Neural cell (in vitro differentiated cells): ENCODE measurements at regions not wholly inside any gene's neighbourhood (a gene's known extent, or its start where the extent isn't known, plus 50 kb on each side); places are given as distances from the start of the nearest gene placed in this dataset.

Source experiments
- H2AFZ ChIP-seq: fragments of 200-600, 300-800 bp; sonication (generic), shearing (Covaris generic); 2 replicates; pipeline ENCODE4 v1.6.0; 2014; ENCODE audit warnings: low read depth, mild to moderate bottlenecking, antibody characterized with exemption, low read length, moderate library complexity
- H3F3A ChIP-seq: fragments of 200-600 bp; shearing (Covaris generic); 2 replicates; pipeline ENCODE4 v1.6.1; 2016; ENCODE audit warnings: mild to moderate bottlenecking, moderate library complexity, mixed read lengths, antibody characterized with exemption, low read length; ENCODE audit not compliant: insufficient read depth, poor library complexity, severe bottlenecking
- H3K27ac ChIP-seq: fragments of 200-600, 300-800 bp; sonication (generic), shearing (Covaris generic); 2 replicates; pipeline ENCODE4 v1.5.1; 2014; ENCODE audit warnings: mild to moderate bottlenecking, low read length, moderate library complexity
- H3K27me3 ChIP-seq: fragments of 300-800, 200-600 bp; sonication (generic), shearing (Covaris generic); 2 replicates; pipeline ENCODE4 v1.6.0; 2014; ENCODE audit warnings: mild to moderate bottlenecking, low read depth, low read length, moderate library complexity; ENCODE audit not compliant: insufficient read depth
- H3K36me3 ChIP-seq: fragments of 300-800, 200-600 bp; sonication (generic), shearing (Covaris generic); 2 replicates; pipeline ENCODE4 v1.5.1; 2014; ENCODE audit warnings: mild to moderate bottlenecking, antibody characterized with exemption, low read length, moderate library complexity; ENCODE audit not compliant: insufficient read depth
- H3K4me2 ChIP-seq: fragments of 300-800, 200-600 bp; sonication (generic), shearing (Covaris generic); 2 replicates; pipeline ENCODE4 v1.6.0; 2014; ENCODE audit warnings: mild to moderate bottlenecking, low read length
- H3K4me3 ChIP-seq: fragments of 300-800, 200-600 bp; sonication (generic), shearing (Covaris generic); 2 replicates; pipeline ENCODE4 v1.5.1; 2014; ENCODE audit warnings: mild to moderate bottlenecking, low read length, moderate library complexity
- H3K79me2 ChIP-seq: fragments of 200-600 bp; shearing (Covaris generic); replicated peaks from 2 replicates; pipeline ENCODE4 v1.6.0; 2014; ENCODE audit warnings: mild to moderate bottlenecking, low read length, moderate library complexity; ENCODE audit not compliant: insufficient read depth
- H3K9ac ChIP-seq: fragments of 300-800, 200-600 bp; sonication (generic), shearing (Covaris generic); 2 replicates; pipeline ENCODE4 v1.6.1; 2016; ENCODE audit warnings: mild to moderate bottlenecking, low read length, mixed read lengths
- H3K9me2 ChIP-seq: fragments of 200-600 bp; shearing (Covaris generic); 2 replicates; pipeline ENCODE4 v1.6.1; 2016; ENCODE audit warnings: mild to moderate bottlenecking, low read length, mixed read lengths; ENCODE audit not compliant: insufficient read depth
- H3K9me3 ChIP-seq: fragments of 200-600, 300-800 bp; sonication (generic), shearing (Covaris generic); 2 replicates; pipeline ENCODE4 v1.6.1; 2016; ENCODE audit warnings: mild to moderate bottlenecking, mixed run types, low read length, moderate library complexity, mixed read lengths
- H4K20me1 ChIP-seq: fragments of 200-600 bp; shearing (Covaris generic); 2 replicates; pipeline ENCODE4 v1.6.1; 2016; ENCODE audit warnings: mild to moderate bottlenecking, mixed run types; ENCODE audit not compliant: insufficient read depth
- EP300 ChIP-seq: fragments of 450-650 bp; conservative IDR thresholded peaks from 2 replicates; pipeline ENCODE4 v1.6.1; 2014; ENCODE audit warnings: antibody characterized with exemption, mild to moderate bottlenecking, moderate library complexity; ENCODE audit not compliant: poor library complexity, severe bottlenecking
- EZH2 ChIP-seq: fragments of 200-600, 300-800 bp; shearing (Covaris generic), sonication (generic); IDR thresholded peaks from 2 replicates; pipeline ENCODE4 v1.6.1; 2014; ENCODE audit warnings: antibody characterized with exemption, low read length, borderline replicate concordance, mild to moderate bottlenecking; ENCODE audit not compliant: insufficient read depth, poor library complexity, severe bottlenecking
- MXI1 ChIP-seq: fragments of 450-650 bp; conservative IDR thresholded peaks from 2 replicates; pipeline ENCODE4 v1.6.1; 2014; ENCODE audit warnings: antibody characterized with exemption, mild to moderate bottlenecking; ENCODE audit not compliant: poor library complexity, severe bottlenecking
- POLR2AphosphoS5 ChIP-seq: IDR thresholded peaks from 2 replicates; pipeline ENCODE4 v1.6.1; 2012
- RAD21 ChIP-seq: fragments of 450-650 bp; conservative IDR thresholded peaks from 2 replicates; pipeline ENCODE4 v1.6.1; 2014; ENCODE audit warnings: antibody characterized with exemption, mild to moderate bottlenecking, moderate library complexity
- SMC3 ChIP-seq: fragments of 450-650 bp; conservative IDR thresholded peaks from 2 replicates; pipeline ENCODE4 v1.6.1; 2014; ENCODE audit warnings: antibody characterized with exemption, mild to moderate bottlenecking, moderate library complexity; ENCODE audit not compliant: poor library complexity
- TAF1 ChIP-seq: IDR thresholded peaks from 2 replicates; pipeline ENCODE4 v1.6.1; 2012; ENCODE audit warnings: low read depth
- TF ChIP-seq, protein P1 (sequence below): fragments of 450-650 bp; IDR thresholded peaks from 2 replicates; pipeline ENCODE4 v1.5.1; 2014; ENCODE audit warnings: antibody characterized with exemption, mild to moderate bottlenecking, moderate library complexity; ENCODE audit not compliant: poor library complexity, severe bottlenecking
- TF ChIP-seq, protein P2 (sequence below): IDR thresholded peaks from 2 replicates; pipeline ENCODE4 v1.6.1; 2012; ENCODE audit warnings: borderline replicate concordance

DNA sequence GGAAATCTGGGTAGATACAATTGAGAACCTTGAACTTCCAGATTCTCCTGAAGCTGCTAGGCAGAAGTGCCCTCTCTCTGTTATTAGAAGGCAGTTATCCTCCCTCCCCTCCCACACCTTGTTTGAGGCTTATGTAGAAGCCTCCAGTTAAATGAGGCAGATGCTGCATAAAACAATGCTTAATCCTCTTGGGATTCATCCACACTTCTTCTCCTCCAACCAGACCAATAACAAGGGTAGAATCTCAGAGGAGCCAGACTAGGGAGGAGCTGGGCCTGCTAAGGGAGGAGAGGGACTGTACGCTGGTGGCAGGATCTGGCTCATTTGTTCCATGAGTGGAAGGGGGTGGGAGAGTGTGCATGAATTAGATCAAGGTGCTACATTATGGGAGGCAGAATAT lies 88.3 kb upstream of the PRR23C start:
- Histone ChIP-seq H2AFZ (no peak overlapping the region), H3K4me3 (no peak overlapping the region), H3K36me3 (no peaks in the 10 kb centered on the region), H3K4me2 (no peak overlapping the region), H3K79me2 (no peaks in the 10 kb centered on the region), H3F3A (no peaks in the 10 kb centered on the region), H3K9me2 (no peaks in the 10 kb centered on the region), H3K9me3 (no peaks in the 10 kb centered on the region), H3K27me3 (no peaks in the 10 kb centered on the region), H3K9ac (no peak overlapping the region), H4K20me1 (no peaks in the 10 kb centered on the region), H3K27ac (no peak overlapping the region)
- TF ChIP-seq SMC3 (no peak), RAD21 (no peak), EZH2 (no peak), EP300 (no peak), POLR2AphosphoS5 (no peak), TAF1 (no peak), MXI1 (no peak)
- TF ChIP-seq, protein P1, sequence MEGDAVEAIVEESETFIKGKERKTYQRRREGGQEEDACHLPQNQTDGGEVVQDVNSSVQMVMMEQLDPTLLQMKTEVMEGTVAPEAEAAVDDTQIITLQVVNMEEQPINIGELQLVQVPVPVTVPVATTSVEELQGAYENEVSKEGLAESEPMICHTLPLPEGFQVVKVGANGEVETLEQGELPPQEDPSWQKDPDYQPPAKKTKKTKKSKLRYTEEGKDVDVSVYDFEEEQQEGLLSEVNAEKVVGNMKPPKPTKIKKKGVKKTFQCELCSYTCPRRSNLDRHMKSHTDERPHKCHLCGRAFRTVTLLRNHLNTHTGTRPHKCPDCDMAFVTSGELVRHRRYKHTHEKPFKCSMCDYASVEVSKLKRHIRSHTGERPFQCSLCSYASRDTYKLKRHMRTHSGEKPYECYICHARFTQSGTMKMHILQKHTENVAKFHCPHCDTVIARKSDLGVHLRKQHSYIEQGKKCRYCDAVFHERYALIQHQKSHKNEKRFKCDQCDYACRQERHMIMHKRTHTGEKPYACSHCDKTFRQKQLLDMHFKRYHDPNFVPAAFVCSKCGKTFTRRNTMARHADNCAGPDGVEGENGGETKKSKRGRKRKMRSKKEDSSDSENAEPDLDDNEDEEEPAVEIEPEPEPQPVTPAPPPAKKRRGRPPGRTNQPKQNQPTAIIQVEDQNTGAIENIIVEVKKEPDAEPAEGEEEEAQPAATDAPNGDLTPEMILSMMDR, result no peak
- TF ChIP-seq, protein P2, sequence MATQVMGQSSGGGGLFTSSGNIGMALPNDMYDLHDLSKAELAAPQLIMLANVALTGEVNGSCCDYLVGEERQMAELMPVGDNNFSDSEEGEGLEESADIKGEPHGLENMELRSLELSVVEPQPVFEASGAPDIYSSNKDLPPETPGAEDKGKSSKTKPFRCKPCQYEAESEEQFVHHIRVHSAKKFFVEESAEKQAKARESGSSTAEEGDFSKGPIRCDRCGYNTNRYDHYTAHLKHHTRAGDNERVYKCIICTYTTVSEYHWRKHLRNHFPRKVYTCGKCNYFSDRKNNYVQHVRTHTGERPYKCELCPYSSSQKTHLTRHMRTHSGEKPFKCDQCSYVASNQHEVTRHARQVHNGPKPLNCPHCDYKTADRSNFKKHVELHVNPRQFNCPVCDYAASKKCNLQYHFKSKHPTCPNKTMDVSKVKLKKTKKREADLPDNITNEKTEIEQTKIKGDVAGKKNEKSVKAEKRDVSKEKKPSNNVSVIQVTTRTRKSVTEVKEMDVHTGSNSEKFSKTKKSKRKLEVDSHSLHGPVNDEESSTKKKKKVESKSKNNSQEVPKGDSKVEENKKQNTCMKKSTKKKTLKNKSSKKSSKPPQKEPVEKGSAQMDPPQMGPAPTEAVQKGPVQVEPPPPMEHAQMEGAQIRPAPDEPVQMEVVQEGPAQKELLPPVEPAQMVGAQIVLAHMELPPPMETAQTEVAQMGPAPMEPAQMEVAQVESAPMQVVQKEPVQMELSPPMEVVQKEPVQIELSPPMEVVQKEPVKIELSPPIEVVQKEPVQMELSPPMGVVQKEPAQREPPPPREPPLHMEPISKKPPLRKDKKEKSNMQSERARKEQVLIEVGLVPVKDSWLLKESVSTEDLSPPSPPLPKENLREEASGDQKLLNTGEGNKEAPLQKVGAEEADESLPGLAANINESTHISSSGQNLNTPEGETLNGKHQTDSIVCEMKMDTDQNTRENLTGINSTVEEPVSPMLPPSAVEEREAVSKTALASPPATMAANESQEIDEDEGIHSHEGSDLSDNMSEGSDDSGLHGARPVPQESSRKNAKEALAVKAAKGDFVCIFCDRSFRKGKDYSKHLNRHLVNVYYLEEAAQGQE, result no peak

DNA sequence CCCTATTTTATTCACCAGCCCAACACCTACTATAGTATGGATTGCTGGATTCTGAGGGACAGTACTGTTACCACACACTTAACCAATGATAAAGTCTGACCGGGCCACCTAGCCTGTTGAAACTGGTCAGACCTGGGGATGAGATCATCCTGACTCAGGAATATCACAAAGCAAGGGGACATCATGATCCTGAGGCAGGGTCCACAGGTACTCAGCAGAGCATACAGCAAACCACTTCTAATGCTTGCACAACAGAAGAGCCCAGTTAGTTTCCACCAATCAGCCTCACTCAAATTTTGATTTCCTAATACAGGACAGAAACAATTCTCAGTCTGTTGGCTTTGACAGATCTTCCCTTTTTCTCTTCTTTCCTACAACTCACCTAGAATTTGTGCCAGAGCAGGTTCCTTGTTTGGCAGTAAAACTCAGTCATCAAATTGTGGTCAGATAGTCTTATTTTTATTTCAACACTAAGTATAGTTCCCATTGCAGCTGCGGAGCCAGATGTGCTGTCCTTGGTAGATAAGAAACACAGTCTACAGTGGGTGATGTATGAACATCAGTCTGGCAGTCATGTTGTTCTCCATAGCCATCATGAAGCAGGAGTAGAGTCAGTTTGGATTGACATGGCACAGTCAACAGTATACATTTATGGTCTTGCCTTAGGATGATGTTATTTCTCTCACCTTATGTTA lies 90.1 kb upstream of the PRR23C start:
- H2AFZ ChIP-seq, result no peak overlapping the region

More for the DNA sequence above, 90.1 kb upstream of the PRR23C start:
- H3K27me3 ChIP-seq, result no peaks in the 10 kb centered on the region
- H3K9me3 ChIP-seq, result no peaks in the 10 kb centered on the region
- no peaks in the 10 kb centered on the region for H3K36me3 ChIP-seq
- no peak overlapping the region for H3K27ac ChIP-seq
- H3K4me3 ChIP-seq, result no peak overlapping the region
- H4K20me1 ChIP-seq, result no peaks in the 10 kb centered on the region
- H3K9me2 ChIP-seq, result no peaks in the 10 kb centered on the region
- no peaks in the 10 kb centered on the region for H3K79me2 ChIP-seq
- H3K9ac ChIP-seq, result no peak overlapping the region
- TF ChIP-seq, protein P1, result no peak
- TF ChIP-seq, protein P2, result no peak
- TF ChIP-seq MXI1 (no peak), EZH2 (no peak), SMC3 (no peak), POLR2AphosphoS5 (no peak), TAF1 (no peak), RAD21 (no peak), EP300 (no peak)
- no peak overlapping the region for H3K4me2 ChIP-seq
- H3F3A ChIP-seq, result no peaks in the 10 kb centered on the region
